GM21367 (cell line): ENCODE measurements at regions not wholly inside any gene's neighbourhood (a gene's known extent, or its start where the extent isn't known, plus 50 kb on each side); places are given as distances from the start of the nearest gene placed in this dataset.
"Not testable (repeated sequence)": the region's sequence is repeated elsewhere in the genome, so short reads cannot be mapped to it uniquely, and the experiment has no call there.

Experiments used
- ATAC-seq: cut with Tn5 transposase; IDR thresholded peaks from one replicate; pipeline ENCODE4 v1.9.1; 2021; ENCODE audit not compliant: unreplicated experiment

GRCh38 chr12:114858388-114859146, 174.6 kb upstream of the TBX3 start:
- no peak for ATAC-seq

- no peak for ATAC-seq
Measured at GRCh38 chr12:114855678-114856077, 171.7 kb upstream of the TBX3 start.

GRCh38 chr12:114852976-114853529, 169.1 kb upstream of the TBX3 start:
- ATAC-seq = no peak

- ATAC-seq = no peak
Measured at GRCh38 chr12:114851981-114852380, 168.0 kb upstream of the TBX3 start.

- ATAC-seq = no peak
Measured at GRCh38 chr12:114850661-114851275, 166.8 kb upstream of the TBX3 start.

GRCh38 chr12:114848666-114849065, 164.7 kb upstream of the TBX3 start:
- ATAC-seq = no peak

- no peak for ATAC-seq
Measured at GRCh38 chr12:114847441-114848035, 163.6 kb upstream of the TBX3 start.

- ATAC-seq = no peak
Measured at GRCh38 chr12:114846771-114847170, 162.8 kb upstream of the TBX3 start.

- ATAC-seq = no peak
Measured at GRCh38 chr12:114841557-114842251, 157.7 kb upstream of the TBX3 start.

- no peak for ATAC-seq
Measured at GRCh38 chr12:114838480-114838879, 154.5 kb upstream of the TBX3 start.

GRCh38 chr12:114836609-114837008, 152.6 kb upstream of the TBX3 start:
- ATAC-seq = no peak

GRCh38 chr12:114835031-114835430, 151.1 kb upstream of the TBX3 start:
- no peak for ATAC-seq

- ATAC-seq = no peak
Measured at GRCh38 chr12:114834621-114835020, 150.6 kb upstream of the TBX3 start.

GRCh38 chr12:114829833-114830232, 145.9 kb upstream of the TBX3 start:
- ATAC-seq = no peak

GRCh38 chr12:114829244-114829643, 145.3 kb upstream of the TBX3 start:
- not testable (repeated sequence) for ATAC-seq

GRCh38 chr12:114827461-114827860, 143.5 kb upstream of the TBX3 start:
- ATAC-seq = no peak

GRCh38 chr12:114826244-114826643, 142.3 kb upstream of the TBX3 start:
- no peak for ATAC-seq

- no peak for ATAC-seq
Measured at GRCh38 chr12:114823724-114824123, 139.7 kb upstream of the TBX3 start.

GRCh38 chr12:114821570-114821969, 137.6 kb upstream of the TBX3 start:
- ATAC-seq = no peak

GRCh38 chr12:114820796-114821195, 136.8 kb upstream of the TBX3 start:
- ATAC-seq = no peak
